Mesothelial cell of epicardium (in vitro differentiated cells): ENCODE measurements at regions not wholly inside any gene's neighbourhood (a gene's known extent, or its start where the extent isn't known, plus 50 kb on each side); places are given as distances from the start of the nearest gene placed in this dataset.
"Not testable (repeated sequence)": the region's sequence is repeated elsewhere in the genome, so short reads cannot be mapped to it uniquely, and the experiment has no call there.

Experiments
- DNase-seq, 2 experiments: peaks; one replicate each; pipeline ENCODE4 v3.0.0; 2021; ENCODE audit warnings: low spot score in 2 of 2; ENCODE audit not compliant: unreplicated experiment in 2 of 2
- H3K27ac Mint-ChIP-seq: 2 replicates; pipeline ENCODE4 v1.8.0; 2021; ENCODE audit warnings: mixed read lengths
- H3K27me3 Mint-ChIP-seq: 2 replicates; pipeline ENCODE4 v1.8.0; 2021; ENCODE audit warnings: low read depth, mixed read lengths
- H3K36me3 Mint-ChIP-seq: 2 replicates; pipeline ENCODE4 v1.8.0; 2021; ENCODE audit warnings: mixed read lengths
- H3K4me1 Mint-ChIP-seq: 2 replicates; pipeline ENCODE4 v1.8.0; 2021; ENCODE audit warnings: mixed read lengths
- H3K4me3 Mint-ChIP-seq: 2 replicates; pipeline ENCODE4 v1.8.0; 2021; ENCODE audit warnings: mild to moderate bottlenecking, moderate library complexity, mixed read lengths
- H3K9me3 Mint-ChIP-seq: 2 replicates; pipeline ENCODE4 v1.8.0; 2021; ENCODE audit warnings: mixed read lengths
- TF ChIP-seq, protein P1 (sequence below): fragments of 200-600 bp; sonication (generic); IDR thresholded peaks from one replicate; pipeline ENCODE4 v1.5.0; 2021; ENCODE audit warnings: antibody characterized with exemption; ENCODE audit not compliant: unreplicated experiment

DNA sequence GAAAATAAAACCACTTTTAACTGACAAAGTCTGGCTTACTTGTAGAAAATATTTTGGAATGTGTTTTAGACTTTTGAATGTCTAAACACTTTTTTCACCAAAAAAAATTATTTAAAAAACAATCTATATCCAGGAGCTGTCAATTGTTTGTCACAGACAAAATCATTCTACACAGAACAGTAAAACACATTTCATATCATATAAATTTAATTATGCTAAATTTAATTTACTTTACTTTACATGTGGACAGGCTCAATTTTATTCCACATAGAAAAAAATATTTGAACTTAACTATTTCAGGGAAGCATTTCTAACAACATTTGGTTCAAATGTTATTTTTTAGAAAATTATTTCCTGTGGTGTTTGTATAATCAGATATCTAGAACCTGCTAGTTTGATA, 1417.0 kb downstream of the ZPLD1 start:
- peaks cover 3% of the 10 kb centered on the region for H3K4me1 Mint-ChIP-seq
- no peaks in the 10 kb centered on the region for H3K9me3 Mint-ChIP-seq
- DNase-seq, result no peak
- H3K36me3 Mint-ChIP-seq, result no peaks in the 10 kb centered on the region
- no peak overlapping the region for H3K27ac Mint-ChIP-seq
- TF ChIP-seq, protein P1, sequence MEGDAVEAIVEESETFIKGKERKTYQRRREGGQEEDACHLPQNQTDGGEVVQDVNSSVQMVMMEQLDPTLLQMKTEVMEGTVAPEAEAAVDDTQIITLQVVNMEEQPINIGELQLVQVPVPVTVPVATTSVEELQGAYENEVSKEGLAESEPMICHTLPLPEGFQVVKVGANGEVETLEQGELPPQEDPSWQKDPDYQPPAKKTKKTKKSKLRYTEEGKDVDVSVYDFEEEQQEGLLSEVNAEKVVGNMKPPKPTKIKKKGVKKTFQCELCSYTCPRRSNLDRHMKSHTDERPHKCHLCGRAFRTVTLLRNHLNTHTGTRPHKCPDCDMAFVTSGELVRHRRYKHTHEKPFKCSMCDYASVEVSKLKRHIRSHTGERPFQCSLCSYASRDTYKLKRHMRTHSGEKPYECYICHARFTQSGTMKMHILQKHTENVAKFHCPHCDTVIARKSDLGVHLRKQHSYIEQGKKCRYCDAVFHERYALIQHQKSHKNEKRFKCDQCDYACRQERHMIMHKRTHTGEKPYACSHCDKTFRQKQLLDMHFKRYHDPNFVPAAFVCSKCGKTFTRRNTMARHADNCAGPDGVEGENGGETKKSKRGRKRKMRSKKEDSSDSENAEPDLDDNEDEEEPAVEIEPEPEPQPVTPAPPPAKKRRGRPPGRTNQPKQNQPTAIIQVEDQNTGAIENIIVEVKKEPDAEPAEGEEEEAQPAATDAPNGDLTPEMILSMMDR, result no peak
- H3K27me3 Mint-ChIP-seq, result no peaks in the 10 kb centered on the region
- no peak overlapping the region for H3K4me3 Mint-ChIP-seq

DNA sequence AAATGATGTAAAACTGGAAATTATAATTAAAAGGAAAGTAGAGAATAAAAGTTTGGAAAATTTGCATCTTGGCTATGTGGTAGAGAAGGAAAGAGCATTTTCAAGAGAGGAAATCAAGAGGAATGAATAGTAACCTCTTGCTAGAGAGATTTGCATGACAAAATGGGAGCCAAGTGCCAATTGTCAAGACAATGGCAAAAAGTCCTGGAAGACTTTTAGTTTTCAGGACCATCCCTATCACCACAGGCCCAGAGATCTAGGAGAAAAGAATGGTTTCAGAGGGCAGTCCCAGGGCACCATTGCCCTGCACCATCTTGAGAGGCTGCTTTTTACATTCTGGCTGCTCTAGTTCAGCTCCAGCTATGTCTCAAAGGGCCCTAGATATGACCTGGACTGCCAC, 1427.6 kb downstream of the ZPLD1 start:
- no peaks in the 10 kb centered on the region for H3K4me1 Mint-ChIP-seq
- H3K27me3 Mint-ChIP-seq, result no peaks in the 10 kb centered on the region
- no peak for DNase-seq
- no peak overlapping the region for H3K4me3 Mint-ChIP-seq
- peaks cover 9% of the 10 kb centered on the region for H3K9me3 Mint-ChIP-seq
- no peak overlapping the region for H3K27ac Mint-ChIP-seq
- H3K36me3 Mint-ChIP-seq, result no peaks in the 10 kb centered on the region
- TF ChIP-seq, protein P1, result no peak

DNA sequence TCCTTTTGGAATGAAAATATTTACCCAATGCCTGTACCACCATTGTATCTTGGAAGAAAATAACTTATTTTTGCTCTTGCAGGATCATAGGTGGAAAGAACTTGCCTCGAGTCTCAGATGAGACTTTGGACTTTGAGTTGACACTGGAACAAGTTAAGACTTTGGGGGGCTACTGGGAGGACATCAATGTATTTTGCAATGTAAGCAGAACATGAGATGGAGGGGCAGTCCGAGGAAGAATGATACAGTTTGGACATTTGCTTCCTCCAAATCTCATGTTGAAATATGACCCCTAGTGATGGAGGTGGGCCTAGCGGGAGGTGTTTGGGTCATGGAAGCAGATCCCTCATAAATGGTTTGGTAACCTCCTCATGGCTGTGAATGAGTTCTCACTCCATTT, 1428.6 kb downstream of the ZPLD1 start:
- Mint-ChIP-seq H3K27me3 (no peaks in the 10 kb centered on the region), H3K4me1 (no peaks in the 10 kb centered on the region), H3K4me3 (no peak overlapping the region), H3K27ac (no peak overlapping the region), H3K9me3 (peaks cover 9% of the 10 kb centered on the region), H3K36me3 (no peaks in the 10 kb centered on the region)
- no peak for DNase-seq
- TF ChIP-seq, protein P1, result no peak

DNA sequence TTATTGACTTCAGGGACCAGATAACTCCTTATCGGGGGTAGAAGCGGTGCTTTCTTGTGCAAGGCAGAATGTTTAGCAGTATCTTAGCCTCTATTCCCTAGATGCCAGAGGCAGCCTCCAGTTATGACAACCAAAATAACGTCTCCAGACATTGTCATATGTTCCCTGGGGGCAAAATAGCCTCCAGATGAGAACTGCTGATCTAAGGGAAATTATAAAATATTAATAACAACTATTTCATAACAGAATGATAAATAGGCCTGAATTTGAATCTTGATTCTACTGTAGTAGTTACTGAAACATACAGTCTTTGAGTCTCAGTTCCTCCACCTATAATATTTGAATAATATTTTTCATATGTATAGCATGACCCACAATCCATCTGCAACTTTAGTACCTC, 1431.3 kb downstream of the ZPLD1 start:
- DNase-seq, result no peak
- Mint-ChIP-seq H3K27me3 (no peaks in the 10 kb centered on the region), H3K36me3 (no peaks in the 10 kb centered on the region), H3K4me1 (no peaks in the 10 kb centered on the region), H3K27ac (no peak overlapping the region), H3K4me3 (no peak overlapping the region), H3K9me3 (peaks cover 9% of the 10 kb centered on the region)
- TF ChIP-seq, protein P1, result no peak

DNA sequence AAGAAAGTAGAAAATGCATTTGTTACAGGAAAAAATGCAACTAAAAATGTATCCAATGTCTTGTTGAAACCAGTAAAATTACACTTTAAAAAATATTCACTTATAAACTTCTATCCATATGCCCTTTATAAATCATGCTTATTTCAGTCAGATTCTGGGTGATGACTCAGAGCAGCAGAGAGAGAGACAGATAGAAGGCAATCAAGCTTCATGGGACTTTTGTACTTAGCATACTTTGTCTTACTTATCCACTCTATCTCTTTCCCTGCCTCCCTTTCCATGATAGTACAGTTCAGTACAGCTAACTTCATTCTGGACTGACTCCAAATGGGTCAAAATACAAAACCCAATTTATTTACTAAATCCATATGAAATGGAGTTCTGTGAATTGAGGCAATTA, 1438.2 kb downstream of the ZPLD1 start:
- Mint-ChIP-seq H3K36me3 (no peaks in the 10 kb centered on the region), H3K9me3 (no peaks in the 10 kb centered on the region), H3K27me3 (peaks cover 4% of the 10 kb centered on the region), H3K4me1 (peaks cover 11% of the 10 kb centered on the region), H3K27ac (no peak overlapping the region), H3K4me3 (no peak overlapping the region)
- DNase-seq, result no peak
- TF ChIP-seq, protein P1, result no peak

DNA sequence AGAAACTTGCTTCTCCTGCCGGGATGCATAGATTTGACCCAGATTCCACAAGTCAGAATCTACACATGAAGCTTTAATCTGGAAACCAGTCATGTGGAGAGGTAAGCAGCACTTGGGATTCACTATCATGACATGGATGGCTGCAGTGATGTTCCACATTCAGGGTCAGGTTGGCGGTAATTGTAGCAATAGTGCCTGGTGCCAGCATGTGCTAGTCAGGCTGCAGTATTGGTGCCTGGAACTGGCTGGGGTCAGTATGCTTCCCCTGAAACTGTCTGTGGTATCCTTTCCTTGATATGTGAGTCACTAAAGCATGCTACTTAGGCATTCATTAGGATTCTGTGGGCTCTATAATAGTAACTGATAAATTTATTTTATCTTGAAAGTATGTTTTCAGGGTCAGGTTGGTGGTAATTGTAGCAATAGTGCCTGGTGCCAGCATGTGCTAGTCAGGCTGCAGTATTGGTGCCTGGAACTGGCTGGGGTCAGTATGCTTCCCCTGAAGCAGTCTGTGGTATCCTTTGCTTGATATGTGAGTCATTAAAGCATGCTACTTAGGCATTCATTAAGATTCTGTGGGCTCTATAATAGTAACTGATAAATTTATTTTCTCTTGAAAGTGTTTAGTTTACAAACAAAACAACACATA, 1439.2 kb downstream of the ZPLD1 start:
- Mint-ChIP-seq H3K36me3 (no peaks in the 10 kb centered on the region), H3K27ac (no peak overlapping the region), H3K9me3 (peaks cover 5% of the 10 kb centered on the region), H3K4me3 (no peak overlapping the region), H3K27me3 (peaks cover 4% of the 10 kb centered on the region), H3K4me1 (peaks cover 11% of the 10 kb centered on the region)
- no peak for DNase-seq
- TF ChIP-seq, protein P1, result no peak

DNA sequence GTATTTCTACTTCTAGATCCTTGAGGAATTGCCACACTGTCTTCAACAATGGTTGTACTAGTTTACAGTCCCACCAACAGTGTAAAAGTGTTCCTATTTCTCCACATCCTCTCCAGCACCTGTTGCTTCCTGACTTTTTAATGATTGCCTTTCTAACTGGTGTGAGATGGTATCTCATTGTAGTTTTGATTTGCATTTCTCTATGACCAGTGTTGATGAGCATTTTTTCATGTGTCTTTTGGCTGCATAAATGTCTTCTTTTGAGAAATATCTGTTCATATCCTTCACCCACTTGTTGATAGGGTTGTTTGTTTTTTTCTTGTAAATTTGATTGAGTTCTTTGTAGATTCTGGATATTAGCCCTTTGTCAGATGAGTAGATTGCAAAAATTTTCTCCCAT, 1447.0 kb downstream of the ZPLD1 start:
- H3K4me3 Mint-ChIP-seq, H3K4me1 Mint-ChIP-seq, H3K9me3 Mint-ChIP-seq, H3K36me3 Mint-ChIP-seq, DNase-seq, H3K27ac Mint-ChIP-seq, H3K27me3 Mint-ChIP-seq: not testable (repeated sequence)
